ENCODE measurements at regions not wholly inside any gene's neighbourhood (a gene's known extent, or its start where the extent isn't known, plus 50 kb on each side); places are given as distances from the start of the nearest gene placed in this dataset.
"Not testable (repeated sequence)": the region's sequence is repeated elsewhere in the genome, so short reads cannot be mapped to it uniquely, and the experiment has no call there.

DNA sequence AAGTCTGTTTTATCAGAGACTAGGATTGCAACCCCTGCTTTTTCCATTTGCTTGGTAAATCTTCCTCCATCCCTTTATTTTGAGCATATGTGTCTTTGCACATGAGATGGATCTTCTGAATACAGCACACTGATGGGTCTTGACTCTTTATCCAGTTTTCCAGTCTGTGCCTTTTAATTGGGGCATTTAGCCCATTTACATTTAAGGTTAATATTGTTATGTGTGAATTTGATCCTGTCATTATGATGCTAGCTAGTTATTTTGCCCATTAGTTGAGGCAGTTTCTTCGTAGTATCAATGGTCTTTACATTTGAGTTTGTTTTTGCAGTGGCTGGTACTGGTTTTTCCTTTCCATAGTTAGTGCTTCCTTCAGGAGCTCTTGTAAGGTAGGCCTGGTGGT, 120.6 kb upstream of the TNP1 start:
- peaks cover 15 to 16% of the 10 kb centered on the region in 2 donors for H3K27me3 Mint-ChIP-seq
- no CpG with 5 or more reads among the region's 1 CpG for WGBS (ENCODE audit: insufficient coverage)
- H3K9me3 ChIP-seq; POLR2A ChIA-PET; H3K36me3 Mint-ChIP-seq; H3K27ac Mint-ChIP-seq; H3K27ac ChIP-seq (ENCODE audit: low read length); H3K4me3 Mint-ChIP-seq; H3K4me1 Mint-ChIP-seq; H3K9me3 Mint-ChIP-seq; CTCF ChIA-PET; H3K4me3 ChIP-seq (ENCODE audit: control insufficient read depth in 1 of 2, extremely low read depth in 1 of 2, low read length in 1 of 2); ATAC-seq (replicated peaks in 1 of 4); H3K36me3 ChIP-seq (ENCODE audit: control insufficient read depth in 2 of 2, extremely low read depth in 1 of 2, insufficient read depth in 1 of 2, low read length in 1 of 2); H3K4me1 ChIP-seq (ENCODE audit: control insufficient read depth in 1 of 2, extremely low read depth in 1 of 2, insufficient read depth in 2 of 2, low read length in 2 of 2); DNase-seq: not testable (repeated sequence)
- H3K27me3 ChIP-seq (replicated peaks in 1 of 2; ENCODE audit: control insufficient read depth in 2 of 2, extremely low read depth in 1 of 2, insufficient read depth in 2 of 2, low read length in 1 of 2): peaks cover 0 to 12% of the 10 kb centered on the region in 2 experiments

DNA sequence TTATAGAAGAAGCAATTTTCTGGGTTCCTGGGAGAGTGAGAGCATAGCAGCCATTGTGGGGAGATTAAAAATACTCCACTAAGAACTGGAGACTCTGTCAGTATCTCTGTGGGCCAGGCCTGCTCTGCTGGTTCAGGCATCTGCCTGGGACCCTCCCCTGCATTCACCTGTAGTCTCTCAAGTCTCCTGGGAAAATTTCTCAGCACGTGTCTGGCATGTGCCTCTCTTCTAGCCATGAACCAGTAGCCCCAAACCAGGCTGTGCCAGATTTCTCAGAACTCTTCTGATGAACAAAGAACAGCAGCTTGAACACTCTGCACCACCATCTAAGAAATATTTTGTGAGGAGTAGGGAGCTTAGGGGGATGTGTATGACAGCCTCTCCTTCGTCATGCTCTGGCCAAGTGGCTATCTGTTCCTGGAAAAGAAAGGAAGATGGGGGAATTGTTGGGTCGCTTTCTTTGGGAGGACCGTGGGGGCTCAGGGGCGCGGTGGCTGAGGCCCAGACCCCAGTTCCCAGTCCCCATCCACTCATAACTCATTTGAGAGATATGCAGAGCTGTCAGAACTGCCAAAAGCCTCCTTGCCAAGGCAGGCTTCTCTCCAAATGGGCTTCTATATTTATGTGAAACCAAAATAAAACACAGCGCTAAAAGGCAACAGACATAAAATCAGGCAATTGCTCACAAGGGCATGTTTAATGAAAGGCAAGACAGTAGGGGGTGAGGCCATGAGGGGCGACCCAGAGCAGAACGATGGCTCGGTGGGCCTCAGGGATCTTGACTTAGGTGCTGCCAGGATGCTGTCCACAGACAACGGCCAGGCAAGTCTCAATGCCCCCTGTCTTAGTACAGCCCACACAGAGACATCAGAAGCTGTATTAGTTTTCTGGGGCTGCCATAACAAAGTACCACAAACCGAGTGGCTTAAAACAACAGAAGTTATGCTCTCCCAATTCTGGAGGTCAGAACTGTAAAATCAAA, 114.7 kb upstream of the TNP1 start:
- no peak overlapping the region for H3K4me3 ChIP-seq (ENCODE audit: control insufficient read depth in 1 of 2, extremely low read depth in 1 of 2, low read length in 1 of 2)
- CTCF ChIA-PET: no interaction called here

DNA sequence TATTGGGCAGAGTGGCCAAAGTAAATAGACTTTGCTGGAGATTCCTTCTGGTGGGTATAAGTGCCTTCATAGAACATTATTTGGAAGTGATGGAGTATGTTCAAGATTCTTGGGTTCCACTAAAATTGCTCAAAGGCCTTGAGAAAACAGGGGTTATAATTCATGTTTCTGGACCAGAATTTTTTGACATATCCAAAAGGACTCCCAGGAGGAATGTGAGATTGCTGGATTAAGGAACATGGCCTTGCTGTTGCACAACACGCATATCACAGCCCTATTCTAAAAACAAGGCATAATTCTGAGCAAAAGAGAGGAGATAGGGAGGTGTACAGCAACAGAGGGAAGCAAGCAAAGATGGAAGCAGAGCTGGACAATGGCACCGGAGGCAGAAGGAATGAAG, 111.7 kb upstream of the TNP1 start:
- 88% methylated on average over 1 of the region's 2 CpGs for WGBS (ENCODE audit: insufficient coverage)
- Histone ChIP-seq H3K4me3 (ENCODE audit: control insufficient read depth in 1 of 2, extremely low read depth in 1 of 2, low read length in 1 of 2) (no peak overlapping the region), H3K27me3 (replicated peaks in 1 of 2; ENCODE audit: control insufficient read depth in 2 of 2, extremely low read depth in 1 of 2, insufficient read depth in 2 of 2, low read length in 1 of 2) (peaks cover 0 to 7% of the 10 kb centered on the region in 2 experiments), H3K27ac (ENCODE audit: low read length) (no peak overlapping the region), H3K4me1 (ENCODE audit: control insufficient read depth in 1 of 2, extremely low read depth in 1 of 2, insufficient read depth in 2 of 2, low read length in 2 of 2) (no peaks in the 10 kb centered on the region), H3K36me3 (ENCODE audit: control insufficient read depth in 2 of 2, extremely low read depth in 1 of 2, insufficient read depth in 1 of 2, low read length in 1 of 2) (no peaks in the 10 kb centered on the region), H3K9me3 (no peaks in the 10 kb centered on the region)
- H3K27me3 Mint-ChIP-seq: peaks cover 9% of the 10 kb centered on the region in 2 donors
- ATAC-seq (replicated peaks in 1 of 4) (no peak), DNase-seq (no peak)
- H3K36me3 Mint-ChIP-seq: no peaks in the 10 kb centered on the region
- ChIA-PET CTCF (no interaction called here), POLR2A (no interaction called here)
- H3K4me1 Mint-ChIP-seq: no peaks in the 10 kb centered on the region
- no peak overlapping the region for H3K4me3 Mint-ChIP-seq
- H3K27ac Mint-ChIP-seq: no peak overlapping the region
- H3K9me3 Mint-ChIP-seq: no peaks in the 10 kb centered on the region

More for the DNA sequence above, 114.7 kb upstream of the TNP1 start:
- POLR2A ChIA-PET: no interaction called here
- H3K9me3 Mint-ChIP-seq: peaks cover 0 to 8% (median 0%) of the 10 kb centered on the region in 3 donors
- no peak for DNase-seq
- H3K4me3 Mint-ChIP-seq: no peak overlapping the region
- WGBS (ENCODE audit: insufficient coverage): 73% methylated on average over 6 of the region's 12 CpGs
- Histone ChIP-seq H3K9me3 (no peaks in the 10 kb centered on the region), H3K4me1 (ENCODE audit: control insufficient read depth in 1 of 2, extremely low read depth in 1 of 2, insufficient read depth in 2 of 2, low read length in 2 of 2) (no peaks in the 10 kb centered on the region), H3K36me3 (ENCODE audit: control insufficient read depth in 2 of 2, extremely low read depth in 1 of 2, insufficient read depth in 1 of 2, low read length in 1 of 2) (no peaks in the 10 kb centered on the region), H3K27ac (ENCODE audit: low read length) (no peak overlapping the region), H3K27me3 (replicated peaks in 1 of 2; ENCODE audit: control insufficient read depth in 2 of 2, extremely low read depth in 1 of 2, insufficient read depth in 2 of 2, low read length in 1 of 2) (no peaks in the 10 kb centered on the region)
- no peak overlapping the region for H3K27ac Mint-ChIP-seq
- ATAC-seq (replicated peaks in 1 of 4): no peak
- peaks cover 0 to under 1% of the 10 kb centered on the region in 2 donors for H3K27me3 Mint-ChIP-seq
- H3K4me1 Mint-ChIP-seq: no peaks in the 10 kb centered on the region
- H3K36me3 Mint-ChIP-seq: no peaks in the 10 kb centered on the region

DNA sequence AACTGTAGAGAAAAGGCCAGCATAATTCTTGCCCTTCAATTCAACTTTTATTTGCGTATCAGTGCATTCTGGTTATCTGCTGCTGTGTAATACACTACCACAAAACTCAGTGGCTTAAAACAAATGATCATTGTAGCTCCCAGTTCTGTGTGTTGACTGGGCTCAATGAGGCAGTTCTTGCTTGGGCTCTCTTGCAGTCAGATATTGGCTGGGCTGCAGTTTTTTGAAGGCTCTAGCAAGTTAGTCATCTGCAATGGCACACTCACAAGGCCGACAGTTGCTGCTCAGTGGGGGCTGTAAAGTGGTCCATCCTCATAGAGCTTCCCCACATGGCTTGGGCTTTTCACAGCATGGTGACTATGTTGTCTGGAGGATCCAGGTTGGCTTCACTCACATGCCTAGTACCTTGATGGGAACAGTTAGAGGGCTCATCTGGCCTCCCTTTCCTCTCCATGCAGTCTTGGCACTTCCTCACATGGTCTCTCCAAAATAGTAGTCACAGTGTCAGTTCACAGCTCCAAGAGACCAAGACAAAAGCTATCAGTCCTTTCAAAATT, 110.6 kb upstream of the TNP1 start:
- Histone ChIP-seq H3K9me3 (no peaks in the 10 kb centered on the region), H3K36me3 (ENCODE audit: control insufficient read depth in 2 of 2, extremely low read depth in 1 of 2, insufficient read depth in 1 of 2, low read length in 1 of 2) (no peaks in the 10 kb centered on the region), H3K4me3 (ENCODE audit: control insufficient read depth in 1 of 2, extremely low read depth in 1 of 2, low read length in 1 of 2) (no peak overlapping the region), H3K27me3 (replicated peaks in 1 of 2; ENCODE audit: control insufficient read depth in 2 of 2, extremely low read depth in 1 of 2, insufficient read depth in 2 of 2, low read length in 1 of 2) (peaks cover 0 to 7% of the 10 kb centered on the region in 2 experiments), H3K4me1 (ENCODE audit: control insufficient read depth in 1 of 2, extremely low read depth in 1 of 2, insufficient read depth in 2 of 2, low read length in 2 of 2) (no peaks in the 10 kb centered on the region), H3K27ac (ENCODE audit: low read length) (no peak overlapping the region)
- DNase-seq: no peak
- H3K27ac Mint-ChIP-seq: no peak overlapping the region
- POLR2A ChIA-PET: interaction anchor here in 1 of 2 donors (0.6 kb wide), 1 partner anchor 15 kb away, joined by 5 read pairs; no protein-coding TSS in a partner anchor
- H3K4me3 Mint-ChIP-seq: no peak overlapping the region
- H3K27me3 Mint-ChIP-seq: peaks cover 9% of the 10 kb centered on the region in 2 donors
- CTCF ChIA-PET: no interaction called here
- no peaks in the 10 kb centered on the region for H3K4me1 Mint-ChIP-seq
- no peaks in the 10 kb centered on the region for H3K36me3 Mint-ChIP-seq
- ATAC-seq (replicated peaks in 1 of 4): no peak
- H3K9me3 Mint-ChIP-seq: no peaks in the 10 kb centered on the region
- WGBS (ENCODE audit: insufficient coverage): no CpG with 5 or more reads among the region's 2 CpGs

DNA sequence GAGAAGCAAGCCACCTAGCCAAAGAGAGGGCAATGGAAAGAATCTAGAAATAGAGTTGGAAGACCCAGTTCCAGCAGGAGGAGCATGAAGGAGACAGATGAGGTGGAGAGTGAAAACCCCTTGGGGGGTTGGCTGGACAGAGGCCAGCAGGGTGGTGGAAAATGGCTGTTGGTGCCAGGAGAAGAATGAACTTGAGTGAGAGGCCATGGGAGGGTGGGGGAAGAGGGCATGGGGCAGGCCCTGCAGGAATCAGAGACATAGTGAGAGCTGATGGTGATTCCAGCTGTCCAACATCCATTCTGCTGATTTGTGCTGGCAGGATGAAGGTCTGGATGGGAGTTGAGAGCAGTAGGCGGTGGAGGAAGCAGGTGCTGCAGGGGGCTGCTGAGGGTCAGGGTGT, 108.0 kb upstream of the TNP1 start:
- Mint-ChIP-seq H3K27ac (no peak overlapping the region), H3K9me3 (no peaks in the 10 kb centered on the region), H3K4me3 (no peak overlapping the region), H3K4me1 (no peaks in the 10 kb centered on the region), H3K27me3 (peaks cover 9% of the 10 kb centered on the region in 2 donors), H3K36me3 (no peaks in the 10 kb centered on the region)
- ChIA-PET POLR2A (no interaction called here), CTCF (no interaction called here)
- Histone ChIP-seq H3K27me3 (replicated peaks in 1 of 2; ENCODE audit: control insufficient read depth in 2 of 2, extremely low read depth in 1 of 2, insufficient read depth in 2 of 2, low read length in 1 of 2) (peaks cover 0 to 7% of the 10 kb centered on the region in 2 experiments), H3K36me3 (ENCODE audit: control insufficient read depth in 2 of 2, extremely low read depth in 1 of 2, insufficient read depth in 1 of 2, low read length in 1 of 2) (no peaks in the 10 kb centered on the region), H3K4me3 (ENCODE audit: control insufficient read depth in 1 of 2, extremely low read depth in 1 of 2, low read length in 1 of 2) (no peak overlapping the region), H3K4me1 (ENCODE audit: control insufficient read depth in 1 of 2, extremely low read depth in 1 of 2, insufficient read depth in 2 of 2, low read length in 2 of 2) (no peaks in the 10 kb centered on the region), H3K27ac (ENCODE audit: low read length) (no peak overlapping the region), H3K9me3 (no peaks in the 10 kb centered on the region)
- no peak for ATAC-seq (replicated peaks in 1 of 4)
- WGBS (ENCODE audit: insufficient coverage): no CpG with 5 or more reads among the region's 1 CpG
- DNase-seq: no peak

DNA sequence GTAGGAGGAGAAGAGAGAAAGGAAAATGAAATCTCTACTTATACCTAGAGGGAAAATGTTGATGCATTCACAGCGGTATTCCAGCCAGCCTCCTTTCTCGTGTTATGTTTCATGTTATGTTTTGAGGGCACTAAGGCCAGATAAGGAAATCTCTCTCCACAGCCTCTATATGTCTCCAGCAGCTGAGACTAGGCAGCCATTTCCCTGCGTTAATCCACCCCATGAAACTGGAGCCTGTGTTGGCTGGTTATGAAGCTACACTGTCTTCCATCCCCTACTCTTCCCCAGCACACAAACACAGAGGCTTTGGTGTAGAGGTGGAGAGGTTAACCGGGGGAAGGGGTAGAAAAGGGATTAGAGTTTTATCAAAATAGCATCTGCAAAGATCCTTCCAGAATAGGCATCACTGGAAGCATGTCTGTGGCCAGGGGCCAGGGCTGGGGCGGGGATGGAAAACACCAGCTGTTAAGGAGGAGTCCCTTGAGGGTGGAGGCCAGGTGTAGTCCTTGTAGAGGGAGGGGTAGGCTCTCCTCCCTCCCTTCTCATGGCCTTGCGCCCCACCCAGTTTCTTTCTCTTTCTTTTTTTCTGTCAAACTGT, 100.9 kb upstream of the TNP1 start:
- no peak overlapping the region for H3K27ac ChIP-seq (ENCODE audit: low read length)
- CTCF ChIA-PET: interaction anchor here in 1 of 2 donors (0.5 kb wide), 1 partner anchor 266 kb away, joined by 4 read pairs; the partner anchor contains the start of gene IGFBP5
- Mint-ChIP-seq H3K9me3 (no peaks in the 10 kb centered on the region), H3K27ac (no peak overlapping the region), H3K36me3 (no peaks in the 10 kb centered on the region), H3K4me3 (no peak overlapping the region), H3K4me1 (no peaks in the 10 kb centered on the region), H3K27me3 (peaks cover 0 to 4% of the 10 kb centered on the region in 2 donors)
- no peaks in the 10 kb centered on the region for H3K9me3 ChIP-seq
- ATAC-seq (replicated peaks in 1 of 4): no peak
- H3K4me3 ChIP-seq (ENCODE audit: control insufficient read depth in 1 of 2, extremely low read depth in 1 of 2, low read length in 1 of 2): no peak overlapping the region
- no peaks in the 10 kb centered on the region for H3K36me3 ChIP-seq (ENCODE audit: control insufficient read depth in 2 of 2, extremely low read depth in 1 of 2, insufficient read depth in 1 of 2, low read length in 1 of 2)
- POLR2A ChIA-PET: no interaction called here
- H3K4me1 ChIP-seq (ENCODE audit: control insufficient read depth in 1 of 2, extremely low read depth in 1 of 2, insufficient read depth in 2 of 2, low read length in 2 of 2): no peaks in the 10 kb centered on the region
- 67% methylated on average over 1 of the region's 6 CpGs for WGBS (ENCODE audit: insufficient coverage)
- no peaks in the 10 kb centered on the region for H3K27me3 ChIP-seq (replicated peaks in 1 of 2; ENCODE audit: control insufficient read depth in 2 of 2, extremely low read depth in 1 of 2, insufficient read depth in 2 of 2, low read length in 1 of 2)
- DNase-seq: no peak
